B cell (primary cell): ENCODE measurements at regions not wholly inside any gene's neighbourhood (a gene's known extent, or its start where the extent isn't known, plus 50 kb on each side); places are given as distances from the start of the nearest gene placed in this dataset.

ENCODE experiments used
- ATAC-seq: fragments of 200-7000 bp; cut with Tn5 transposase; one replicate; pipeline ENCODE4 v1.10.0; 2021; ENCODE audit warnings: low read depth, mild to moderate bottlenecking, moderate number of reproducible peaks, moderate library complexity
- CTCF ChIA-PET: fragments of 350-600 bp; sonication (Branson Sonifier 250); formaldehyde crosslinking; loops from one replicate; lab custom pipeline; 2021; ENCODE audit warnings: antibody characterized with exemption, inconsistent platforms; lab: Charles Lee
- POLR2A ChIA-PET: fragments of 350-600 bp; sonication (Branson Sonifier 250); formaldehyde crosslinking; loops from one replicate; lab custom pipeline; 2021; ENCODE audit warnings: antibody characterized with exemption; lab: Charles Lee
- DNase-seq: peaks from one replicate; pipeline ENCODE4 v3.0.0; 2013
- H2AFZ ChIP-seq: 2 replicates; pipeline ENCODE4 v1.6.1; 2012; ENCODE audit warnings: mild to moderate bottlenecking, low read depth, low read length; ENCODE audit not compliant: insufficient read depth, poor library complexity, severe bottlenecking
- H3K27ac ChIP-seq, 2 donors: 1 replicate in 1 of 2; 2 replicates in 1 of 2; pipeline ENCODE4 v1.5.1; 2012 to 2013; ENCODE audit warnings: low read length in 2 of 2, mild to moderate bottlenecking in 2 of 2, moderate library complexity in 1 of 2
- H3K27me3 ChIP-seq, 4 experiments: fragments of 200-600 bp in 1 of 4; sonication (generic) in 1 of 4; replicated peaks in 1 of 4; 1 replicate in 2 of 4; 2 replicates in 2 of 4; pipeline versions ENCODE4 v1.6.1 to v1.7.0; 2013 to 2016; ENCODE audit warnings: low read length in 3 of 4, mild to moderate bottlenecking in 2 of 4, mixed read lengths in 1 of 4, moderate library complexity in 1 of 4; ENCODE audit not compliant: insufficient read depth in 4 of 4, control insufficient read depth in 3 of 4; ENCODE audit errors: control extremely low read depth in 1 of 4
- H3K36me3 ChIP-seq, 2 experiments: replicated peaks in 1 of 2; 1 replicate in 1 of 2; 2 replicates in 1 of 2; pipeline versions ENCODE4 v1.6.1 to v1.7.1; 2013; ENCODE audit warnings: low read length in 1 of 2; ENCODE audit not compliant: insufficient read depth in 2 of 2, control insufficient read depth in 1 of 2; ENCODE audit errors: control extremely low read depth in 1 of 2, extremely low read depth in 1 of 2
- H3K4me1 ChIP-seq, 2 donors: fragments of 200-600 bp in 1 of 2; sonication (generic) in 1 of 2; 1 replicate in 1 of 2; 2 replicates in 1 of 2; pipeline versions ENCODE4 v1.5.1 to v1.6.1; 2013 to 2017; ENCODE audit warnings: low read length in 2 of 2; ENCODE audit not compliant: control insufficient read depth in 2 of 2, insufficient read depth in 2 of 2
- H3K4me2 ChIP-seq: replicated peaks from 2 replicates; pipeline ENCODE3; 2012; ENCODE audit warnings: mild to moderate bottlenecking, low read depth, low read length; ENCODE audit not compliant: poor library complexity, severe bottlenecking
- H3K4me3 ChIP-seq, 5 experiments: fragments of 200-600 bp in 1 of 5; sonication (generic) in 1 of 5; 1 replicate in 3 of 5; 2 replicates in 2 of 5; pipeline versions ENCODE4 v1.5.1 to v1.7.0; 2011 to 2016; ENCODE audit warnings: low read length in 4 of 5, mild to moderate bottlenecking in 4 of 5, low read depth in 2 of 5, control low read depth in 1 of 5, moderate library complexity in 1 of 5; ENCODE audit not compliant: insufficient read depth in 1 of 5; ENCODE audit errors: control extremely low read depth in 1 of 5, extremely low read depth in 1 of 5
- H3K79me2 ChIP-seq: fragments of 200-600 bp; sonication (generic); one replicate; pipeline ENCODE4 v1.6.0; 2016; ENCODE audit warnings: low read length; ENCODE audit not compliant: control insufficient read depth, insufficient read depth
- H3K9ac ChIP-seq: fragments of 200-600 bp; sonication (generic); 2 replicates; pipeline ENCODE4 v1.6.1; 2017; ENCODE audit warnings: mild to moderate bottlenecking, low read length, moderate library complexity
- H3K9me3 ChIP-seq, 3 donors: one replicate each; pipeline versions ENCODE4 v1.6.1 to v1.7.1; 2013; ENCODE audit warnings: low read length in 2 of 3; ENCODE audit not compliant: control insufficient read depth in 2 of 3, insufficient read depth in 1 of 3; ENCODE audit errors: control extremely low read depth in 1 of 3
- H4K20me1 ChIP-seq: 2 replicates; pipeline ENCODE4 v1.6.0; 2012; ENCODE audit warnings: mild to moderate bottlenecking, low read length; ENCODE audit not compliant: insufficient read depth, control insufficient read depth, poor library complexity, severe bottlenecking
- H3K27ac Mint-ChIP-seq: one replicate; pipeline ENCODE4 v1.8.0; 2021; ENCODE audit warnings: mixed read lengths
- H3K27me3 Mint-ChIP-seq: one replicate; pipeline ENCODE4 v1.8.0; 2021; ENCODE audit warnings: mixed read lengths
- H3K4me1 Mint-ChIP-seq: one replicate; pipeline ENCODE4 v1.8.0; 2021; ENCODE audit warnings: mixed read lengths
- H3K4me3 Mint-ChIP-seq: one replicate; pipeline ENCODE4 v1.8.0; 2021; ENCODE audit warnings: mixed read lengths
- H3K9me3 Mint-ChIP-seq: one replicate; pipeline ENCODE4 v1.8.0; 2022; ENCODE audit warnings: mixed read lengths; ENCODE audit not compliant: insufficient read depth
- EZH2 ChIP-seq: IDR thresholded peaks from 2 replicates; pipeline ENCODE4 v1.6.1; 2012; ENCODE audit warnings: borderline replicate concordance, low read depth, mild to moderate bottlenecking, moderate library complexity, low read length; ENCODE audit not compliant: insufficient read depth, poor library complexity, severe bottlenecking
- WGBS: methylation state at CpG from one replicate; pipeline ENCODE4 v1.1.5; 2013; ENCODE audit warnings: missing lambda C conversion rate; ENCODE audit not compliant: insufficient coverage; 5-methylcytosine and 5-hydroxymethylcytosine counted together
- intact Hi-C: fragments of 100-400 bp; cut with micrococcal nuclease; formaldehyde crosslinking; loops from one replicate; pipeline ENCODE4 v1.10.0; 2022
- TF ChIP-seq, protein P1 (sequence below): fragments of 200-600 bp; IDR thresholded peaks from one replicate; pipeline ENCODE4 v1.8.0; 2022; ENCODE audit warnings: antibody characterized with exemption, mild to moderate bottlenecking

DNA sequence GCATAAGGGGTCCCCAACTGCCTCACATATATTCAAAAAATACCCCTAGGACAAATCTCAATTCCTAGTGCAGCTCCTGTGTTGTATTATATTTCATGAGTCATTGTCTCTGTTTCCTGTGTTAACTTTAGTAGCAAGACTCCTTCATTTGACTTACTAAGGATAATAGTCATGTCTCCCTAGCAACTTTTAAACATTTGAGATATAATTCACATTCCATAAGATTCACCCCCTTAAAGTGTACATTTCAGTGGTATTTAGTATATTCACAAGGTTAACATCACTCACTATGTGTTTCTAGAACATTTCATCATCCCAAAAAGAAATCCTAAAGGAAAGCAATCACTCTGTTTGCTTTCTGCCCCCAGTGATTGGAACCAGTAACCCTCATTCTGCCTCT, 121.3 kb upstream of the WNT7A start:
- intact Hi-C loops, result no loop called here
- H3K4me1 ChIP-seq, result no peaks in the 10 kb centered on the region
- no peak for ATAC-seq
- H3K27me3 Mint-ChIP-seq, result peaks cover 18% of the 10 kb centered on the region
- H2AFZ ChIP-seq, result no peak overlapping the region
- ChIA-PET POLR2A (no interaction called here), CTCF (no interaction called here)
- H3K4me3 ChIP-seq, result no peak overlapping the region
- H3K27ac ChIP-seq, result no peak overlapping the region
- no peak overlapping the region for H3K4me2 ChIP-seq
- peaks cover 0 to 2% (median 0%) of the 10 kb centered on the region in 4 experiments for H3K27me3 ChIP-seq
- no peaks in the 10 kb centered on the region for H4K20me1 ChIP-seq
- H3K9ac ChIP-seq, result no peak overlapping the region
- H3K27ac Mint-ChIP-seq, result no peak overlapping the region
- H3K4me3 Mint-ChIP-seq, result no peak overlapping the region
- no peaks in the 10 kb centered on the region for H3K4me1 Mint-ChIP-seq
- no peaks in the 10 kb centered on the region for H3K79me2 ChIP-seq
- peaks cover 0 to 8% (median 0%) of the 10 kb centered on the region in 3 donors for H3K9me3 ChIP-seq
- no peaks in the 10 kb centered on the region for H3K36me3 ChIP-seq
- DNase-seq, result no peak
- H3K9me3 Mint-ChIP-seq, result no peaks in the 10 kb centered on the region
- TF ChIP-seq EZH2, result no peak
- TF ChIP-seq, protein P1, sequence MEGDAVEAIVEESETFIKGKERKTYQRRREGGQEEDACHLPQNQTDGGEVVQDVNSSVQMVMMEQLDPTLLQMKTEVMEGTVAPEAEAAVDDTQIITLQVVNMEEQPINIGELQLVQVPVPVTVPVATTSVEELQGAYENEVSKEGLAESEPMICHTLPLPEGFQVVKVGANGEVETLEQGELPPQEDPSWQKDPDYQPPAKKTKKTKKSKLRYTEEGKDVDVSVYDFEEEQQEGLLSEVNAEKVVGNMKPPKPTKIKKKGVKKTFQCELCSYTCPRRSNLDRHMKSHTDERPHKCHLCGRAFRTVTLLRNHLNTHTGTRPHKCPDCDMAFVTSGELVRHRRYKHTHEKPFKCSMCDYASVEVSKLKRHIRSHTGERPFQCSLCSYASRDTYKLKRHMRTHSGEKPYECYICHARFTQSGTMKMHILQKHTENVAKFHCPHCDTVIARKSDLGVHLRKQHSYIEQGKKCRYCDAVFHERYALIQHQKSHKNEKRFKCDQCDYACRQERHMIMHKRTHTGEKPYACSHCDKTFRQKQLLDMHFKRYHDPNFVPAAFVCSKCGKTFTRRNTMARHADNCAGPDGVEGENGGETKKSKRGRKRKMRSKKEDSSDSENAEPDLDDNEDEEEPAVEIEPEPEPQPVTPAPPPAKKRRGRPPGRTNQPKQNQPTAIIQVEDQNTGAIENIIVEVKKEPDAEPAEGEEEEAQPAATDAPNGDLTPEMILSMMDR, result no peak

DNA sequence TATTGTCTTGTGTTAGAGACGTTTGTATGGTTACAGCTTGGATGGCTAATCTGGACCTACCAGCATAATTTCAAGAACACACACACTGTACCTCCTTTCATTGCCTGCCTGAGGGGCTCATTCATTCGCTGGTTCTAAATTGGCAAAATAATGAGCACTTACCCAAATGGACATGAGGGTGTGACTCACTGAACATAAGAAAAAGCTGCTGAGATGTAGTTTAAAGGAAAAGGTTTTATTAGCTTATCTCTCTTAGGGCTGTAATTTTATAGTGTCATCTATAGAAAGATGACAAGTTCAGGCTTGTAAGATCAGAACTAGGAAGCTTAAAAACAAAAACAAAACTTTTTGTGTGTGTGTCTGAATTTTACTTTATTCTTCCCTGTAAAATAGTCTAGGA, 120.7 kb upstream of the WNT7A start:
- H3K4me1 ChIP-seq, result no peaks in the 10 kb centered on the region
- no peaks in the 10 kb centered on the region for H4K20me1 ChIP-seq
- Mint-ChIP-seq H3K27me3 (peaks cover 19% of the 10 kb centered on the region), H3K9me3 (peaks cover 3% of the 10 kb centered on the region), H3K4me1 (no peaks in the 10 kb centered on the region), H3K27ac (no peak overlapping the region), H3K4me3 (no peak overlapping the region)
- ATAC-seq, result no peak
- no CpG with 5 or more reads among the region's 2 CpGs for WGBS
- H3K4me2 ChIP-seq, result no peak overlapping the region
- POLR2A ChIA-PET, result no interaction called here
- no peaks in the 10 kb centered on the region for H3K36me3 ChIP-seq
- no peaks in the 10 kb centered on the region for H3K27me3 ChIP-seq
- CTCF ChIA-PET, result no interaction called here
- DNase-seq, result no peak
- intact Hi-C loops, result no loop called here
- H2AFZ ChIP-seq, result no peak overlapping the region
- H3K27ac ChIP-seq, result no peak overlapping the region
- H3K9ac ChIP-seq, result no peak overlapping the region
- TF ChIP-seq, protein P1, result no peak
- TF ChIP-seq EZH2, result no peak
- H3K9me3 ChIP-seq, result peaks cover 0 to 9% (median 0%) of the 10 kb centered on the region in 3 donors
- no peaks in the 10 kb centered on the region for H3K79me2 ChIP-seq
- H3K4me3 ChIP-seq, result no peak overlapping the region
